ENCODE measurements at regions not wholly inside any gene's neighbourhood (a gene's known extent, or its start where the extent isn't known, plus 50 kb on each side); places are given as distances from the start of the nearest gene placed in this dataset.

- TF ChIP-seq POLR2A (IDR thresholded peaks at IDR 0.05; ENCODE audit: low read depth, low read length) (no peak), FOXM1 (IDR thresholded peaks at IDR 0.05; ENCODE audit: low read depth, low read length) (no peak), ESRRA (IDR thresholded peaks at IDR 0.05; ENCODE audit: low read length) (no peak)
Measured at GRCh38 chr15:53862386-53862785, 102.9 kb upstream of the WDR72 start (continued).

GRCh38 chr15:53861792-53862191, 102.3 kb upstream of the WDR72 start:
- Histone ChIP-seq H3K79me2 (ENCODE audit: control insufficient read depth, insufficient read depth, low read length) (no peaks in the 10 kb centered on the region), H3K36me3 (ENCODE audit: control insufficient read depth in 2 of 2, insufficient read depth in 2 of 2, low read length in 1 of 2) (no peaks in the 10 kb centered on the region), H3K4me1 (ENCODE audit: control insufficient read depth, insufficient read depth, low read length) (no peaks in the 10 kb centered on the region), H3K9me3 (replicated peaks; ENCODE audit: control insufficient read depth, insufficient read depth, low read length) (no peaks in the 10 kb centered on the region), H3K27me3 (replicated peaks in 1 of 2; ENCODE audit: control insufficient read depth in 2 of 2, insufficient read depth in 2 of 2, low read length in 1 of 2) (no peaks in the 10 kb centered on the region), H3K27ac (ENCODE audit: control insufficient read depth, insufficient read depth) (no peak overlapping the region), H3K4me2 (ENCODE audit: control insufficient read depth, insufficient read depth) (no peak overlapping the region), H3K9ac (ENCODE audit: control insufficient read depth, insufficient read depth, low read length) (no peak overlapping the region), H2AFZ (ENCODE audit: control insufficient read depth, low read depth, low read length) (no peak overlapping the region), H3K4me3 (no peak overlapping the region), H4K20me1 (ENCODE audit: control insufficient read depth, insufficient read depth) (no peaks in the 10 kb centered on the region)
- ChIA-PET CTCF (no interaction called here), POLR2A (no interaction called here), SMC1A (ENCODE audit: uncharacterized antibody, unreplicated experiment) (no interaction called here), RAD21 (ENCODE audit: unreplicated experiment) (no interaction called here)
- in situ Hi-C loops (cut with MboI) (no loop called here), intact Hi-C loops (cut with micrococcal nuclease; ENCODE audit: unreplicated experiment) (no loop called here)
- ATAC-seq (no peak), DNase-seq (ENCODE audit: low read depth, low spot score) (no peak), FAIRE-seq (no peak)
- no peak for TF ChIP-seq HDAC6 (IDR thresholded peaks at IDR 0.05; ENCODE audit: unreplicated experiment)
- TF ChIP-seq MYC (IDR thresholded peaks at IDR 0.05; ENCODE audit: insufficient read depth, insufficient read length, insufficient replicate concordance, low read length, severe bottlenecking): no peak
- no peak for TF ChIP-seq ZNF274 (IDR thresholded peaks at IDR 0.05; ENCODE audit: insufficient read depth, insufficient read length)
- TF ChIP-seq SREBF2 (IDR thresholded peaks at IDR 0.05; ENCODE audit: low read length): no peak
- no peak for TF ChIP-seq SUZ12 (IDR thresholded peaks at IDR 0.05; ENCODE audit: unreplicated experiment)
- TF ChIP-seq GATAD2B (conservative IDR thresholded peaks at IDR 0.05; ENCODE audit: low read depth): no peak
- TF ChIP-seq ATF7 (IDR thresholded peaks at IDR 0.05; ENCODE audit: low read depth): no peak
- no peak for TF ChIP-seq SMAD1 (IDR thresholded peaks at IDR 0.05; ENCODE audit: low read depth, partially characterized antibody)
- 0% methylated on average over 2 of the region's 2 CpGs for WGBS (ENCODE audit: insufficient coverage, insufficient replicate concordance, low lambda C conversion rate, missing lambda C conversion rate)
- BruUV-seq (replicated peaks): no TSS peak

Measured in GM12878 (cell line).